ENCODE measurements at regions not wholly inside any gene's neighbourhood (a gene's known extent, or its start where the extent isn't known, plus 50 kb on each side); places are given as distances from the start of the nearest gene placed in this dataset.
"Not testable (repeated sequence)": the region's sequence is repeated elsewhere in the genome, so short reads cannot be mapped to it uniquely, and the experiment has no call there.

DNA sequence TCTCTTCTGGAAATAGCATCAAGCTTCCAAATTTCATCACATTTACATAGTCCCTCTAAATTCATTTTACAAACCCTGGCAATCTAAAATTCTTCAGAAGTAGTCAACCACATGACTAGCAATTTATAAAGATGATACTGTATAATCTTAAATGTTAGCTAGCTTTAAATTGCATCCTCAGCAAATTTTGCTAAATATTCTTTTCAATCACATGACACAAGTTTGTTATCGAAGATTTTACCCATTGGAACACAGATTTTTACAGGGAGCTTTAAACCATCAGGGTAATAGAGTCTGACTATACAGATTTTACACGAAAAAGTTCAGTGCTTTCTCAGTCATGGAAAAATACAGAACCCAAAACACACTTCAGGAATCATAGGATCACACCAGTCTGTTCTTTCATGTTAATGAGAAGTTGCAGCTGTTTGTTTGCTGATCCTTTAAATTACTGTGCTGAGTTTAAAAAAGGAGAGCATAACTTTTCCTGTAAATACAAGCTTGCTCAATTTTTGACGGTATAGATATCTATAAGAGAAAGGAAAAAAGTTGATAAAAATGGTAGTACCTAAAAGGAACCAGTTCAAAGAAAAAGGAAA lies 445.8 kb upstream of the ADGRB3 start:
- Histone ChIP-seq H3K36me3 (no peaks in the 10 kb centered on the region), H3K4me1 (no peaks in the 10 kb centered on the region), H3K27me3 (no peaks in the 10 kb centered on the region), H3K9me3 (no peaks in the 10 kb centered on the region), H3K4me3 (no peak overlapping the region), H3K27ac (no peak overlapping the region)
- no peak for DNase-seq (ENCODE audit: low spot score)
- TF ChIP-seq, protein P1, sequence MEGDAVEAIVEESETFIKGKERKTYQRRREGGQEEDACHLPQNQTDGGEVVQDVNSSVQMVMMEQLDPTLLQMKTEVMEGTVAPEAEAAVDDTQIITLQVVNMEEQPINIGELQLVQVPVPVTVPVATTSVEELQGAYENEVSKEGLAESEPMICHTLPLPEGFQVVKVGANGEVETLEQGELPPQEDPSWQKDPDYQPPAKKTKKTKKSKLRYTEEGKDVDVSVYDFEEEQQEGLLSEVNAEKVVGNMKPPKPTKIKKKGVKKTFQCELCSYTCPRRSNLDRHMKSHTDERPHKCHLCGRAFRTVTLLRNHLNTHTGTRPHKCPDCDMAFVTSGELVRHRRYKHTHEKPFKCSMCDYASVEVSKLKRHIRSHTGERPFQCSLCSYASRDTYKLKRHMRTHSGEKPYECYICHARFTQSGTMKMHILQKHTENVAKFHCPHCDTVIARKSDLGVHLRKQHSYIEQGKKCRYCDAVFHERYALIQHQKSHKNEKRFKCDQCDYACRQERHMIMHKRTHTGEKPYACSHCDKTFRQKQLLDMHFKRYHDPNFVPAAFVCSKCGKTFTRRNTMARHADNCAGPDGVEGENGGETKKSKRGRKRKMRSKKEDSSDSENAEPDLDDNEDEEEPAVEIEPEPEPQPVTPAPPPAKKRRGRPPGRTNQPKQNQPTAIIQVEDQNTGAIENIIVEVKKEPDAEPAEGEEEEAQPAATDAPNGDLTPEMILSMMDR (IDR thresholded peaks at IDR 0.05), result no peak

DNA sequence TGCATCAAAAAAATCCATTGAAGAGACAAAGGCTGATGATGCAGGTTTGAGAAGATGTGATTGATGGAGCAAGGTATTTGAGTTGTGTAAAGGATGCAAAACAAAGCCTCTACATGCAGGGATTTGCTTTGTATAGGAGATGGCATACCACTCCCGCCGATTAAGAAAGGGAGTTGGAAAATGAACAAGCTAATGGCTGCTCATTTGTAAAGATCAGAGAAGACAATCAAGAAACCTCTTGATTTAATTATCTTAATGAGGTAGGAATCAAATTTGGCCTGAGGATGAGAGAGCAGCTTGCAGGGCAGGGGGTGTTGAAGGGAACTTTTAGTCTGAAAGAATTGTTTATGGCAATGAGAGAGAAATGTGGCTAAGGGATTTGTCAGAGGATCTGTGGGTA lies 448.2 kb upstream of the ADGRB3 start:
- no peak for DNase-seq (ENCODE audit: low spot score)
- no peaks in the 10 kb centered on the region for H3K27me3 ChIP-seq
- H3K9me3 ChIP-seq, result no peaks in the 10 kb centered on the region
- no peak overlapping the region for H3K4me3 ChIP-seq
- H3K4me1 ChIP-seq, result no peaks in the 10 kb centered on the region
- TF ChIP-seq, protein P1 (IDR thresholded peaks at IDR 0.05), result no peak
- no peaks in the 10 kb centered on the region for H3K36me3 ChIP-seq
- no peak overlapping the region for H3K27ac ChIP-seq

DNA sequence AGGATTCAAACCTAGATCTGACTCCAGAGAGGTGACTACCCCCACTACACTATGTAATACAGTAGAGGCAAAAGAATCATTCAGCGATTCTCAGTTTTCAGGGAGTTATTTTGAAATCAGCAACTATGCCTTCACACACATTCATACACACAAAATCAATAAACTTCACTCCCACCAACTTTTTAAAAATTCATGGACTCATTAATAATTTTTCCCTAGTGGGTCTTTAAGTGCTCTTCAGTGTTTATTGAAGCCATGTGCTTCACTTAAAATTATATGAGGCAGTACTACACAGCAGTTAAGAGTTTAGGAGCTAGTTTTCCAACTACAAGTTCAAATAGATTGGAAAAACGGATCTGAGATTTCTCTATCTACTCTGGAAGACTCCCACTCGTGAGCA lies 452.7 kb upstream of the ADGRB3 start:
- no peak overlapping the region for H3K27ac ChIP-seq
- TF ChIP-seq, protein P1 (IDR thresholded peaks at IDR 0.05), result no peak
- no peaks in the 10 kb centered on the region for H3K36me3 ChIP-seq
- H3K27me3 ChIP-seq, result no peaks in the 10 kb centered on the region
- H3K4me3 ChIP-seq, result no peak overlapping the region
- no peaks in the 10 kb centered on the region for H3K4me1 ChIP-seq
- no peak for DNase-seq (ENCODE audit: low spot score)
- no peaks in the 10 kb centered on the region for H3K9me3 ChIP-seq

DNA sequence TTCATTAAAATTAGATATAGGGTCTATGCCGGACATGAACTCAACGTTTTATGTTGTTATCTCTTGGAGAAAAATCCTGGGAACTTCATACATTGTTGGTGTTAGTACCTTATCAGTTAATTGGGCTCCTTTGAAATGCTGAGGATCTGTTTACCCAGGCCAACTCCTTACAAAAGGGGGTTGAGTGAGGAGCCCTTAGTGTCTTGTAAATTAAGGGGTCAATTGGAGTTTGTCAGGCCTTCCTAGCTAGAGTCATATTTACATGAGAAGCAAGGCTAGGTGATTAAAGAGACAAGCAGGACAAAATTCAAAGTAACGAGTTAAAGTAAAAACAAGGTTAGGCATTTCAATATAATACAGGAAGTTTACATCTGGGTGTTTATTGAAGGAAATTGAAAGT lies 454.1 kb upstream of the ADGRB3 start:
- not testable (repeated sequence) for H3K4me1 ChIP-seq; H3K27me3 ChIP-seq; H3K36me3 ChIP-seq; H3K4me3 ChIP-seq; DNase-seq (ENCODE audit: low spot score); H3K27ac ChIP-seq; H3K9me3 ChIP-seq

DNA sequence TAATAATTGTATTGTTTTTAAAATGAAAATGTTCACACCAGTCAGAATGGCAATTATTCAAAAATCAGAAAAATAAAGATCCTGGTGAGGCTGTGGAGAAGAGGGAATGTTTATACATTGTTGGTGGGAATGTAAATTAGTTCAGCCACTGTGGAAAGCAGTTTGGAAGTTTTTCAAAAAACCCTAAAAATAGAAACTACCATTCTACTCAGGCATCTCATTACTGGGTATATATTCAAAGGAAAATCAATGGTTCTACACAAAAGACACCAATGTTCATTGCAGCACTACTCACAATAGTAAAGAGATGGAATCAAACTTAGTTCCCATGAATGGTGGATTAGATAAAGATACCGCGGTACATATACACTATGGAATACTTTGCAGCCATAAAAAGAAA lies 461.5 kb upstream of the ADGRB3 start:
- TF ChIP-seq, protein P1 (IDR thresholded peaks at IDR 0.05), result no peak
- no peak overlapping the region for H3K4me3 ChIP-seq
- DNase-seq (ENCODE audit: low spot score), result no peak
- no peak overlapping the region for H3K27ac ChIP-seq
- no peaks in the 10 kb centered on the region for H3K27me3 ChIP-seq
- no peaks in the 10 kb centered on the region for H3K36me3 ChIP-seq
- H3K4me1 ChIP-seq, result no peaks in the 10 kb centered on the region
- no peaks in the 10 kb centered on the region for H3K9me3 ChIP-seq

DNA sequence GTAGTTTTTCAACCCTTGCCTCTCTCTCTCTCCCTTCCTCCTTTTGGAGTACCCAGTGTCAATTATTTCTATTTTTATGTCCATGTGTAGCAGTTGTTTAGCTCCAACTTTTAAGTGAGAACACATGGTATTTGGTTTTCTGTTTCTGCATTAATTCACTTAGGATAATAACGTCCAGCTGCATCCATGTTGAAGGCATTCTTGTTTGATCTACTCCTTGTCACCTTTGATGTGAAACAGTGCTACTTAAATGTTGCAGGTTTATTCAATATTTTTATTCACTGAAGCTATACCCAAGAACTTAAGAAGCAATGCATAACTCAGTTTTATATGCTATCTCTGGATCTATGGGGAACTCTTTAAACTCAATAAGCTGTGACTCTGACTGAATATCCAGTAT lies 465.2 kb upstream of the ADGRB3 start:
- no peak for DNase-seq (ENCODE audit: low spot score)
- Histone ChIP-seq H3K9me3 (no peaks in the 10 kb centered on the region), H3K36me3 (no peaks in the 10 kb centered on the region), H3K4me1 (no peaks in the 10 kb centered on the region), H3K4me3 (no peak overlapping the region), H3K27ac (no peak overlapping the region), H3K27me3 (no peaks in the 10 kb centered on the region)
- TF ChIP-seq, protein P1 (IDR thresholded peaks at IDR 0.05), result no peak

Data from right atrium auricular region (tissue), 2 donors.